DOHH2 (cell line): ENCODE measurements at regions not wholly inside any gene's neighbourhood (a gene's known extent, or its start where the extent isn't known, plus 50 kb on each side); places are given as distances from the start of the nearest gene placed in this dataset.

Experiments used
- H3F3A ChIP-seq: fragments of 200-600 bp; sonication (generic), shearing (Covaris generic); 2 replicates; pipeline ENCODE4 v1.6.0; 2016; ENCODE audit warnings: antibody characterized with exemption, mild to moderate bottlenecking; ENCODE audit not compliant: control insufficient read depth, insufficient read depth
- H3K27ac ChIP-seq: fragments of 200-600 bp; sonication (generic); 2 replicates; pipeline ENCODE4 v1.5.1; 2014; ENCODE audit warnings: low read depth, mild to moderate bottlenecking, low read length, moderate library complexity
- H3K27me3 ChIP-seq: fragments of 200-600 bp; sonication (generic); 2 replicates; pipeline ENCODE4 v1.6.1; 2014; ENCODE audit warnings: mild to moderate bottlenecking, low read length, mixed read lengths; ENCODE audit not compliant: control insufficient read depth
- H3K36me3 ChIP-seq: fragments of 200-600 bp; sonication (generic); 2 replicates; pipeline ENCODE4 v1.6.1; 2014; ENCODE audit warnings: mild to moderate bottlenecking, low read length, moderate library complexity, mixed read lengths; ENCODE audit not compliant: control insufficient read depth
- H3K4me1 ChIP-seq: fragments of 200-600 bp; sonication (generic); 2 replicates; pipeline ENCODE4 v1.6.1; 2014; ENCODE audit warnings: mild to moderate bottlenecking, low read length, mixed read lengths; ENCODE audit not compliant: control insufficient read depth
- H3K4me2 ChIP-seq: fragments of 200-600 bp; sonication (generic); 2 replicates; pipeline ENCODE4 v1.6.0; 2014; ENCODE audit warnings: mild to moderate bottlenecking, low read length, moderate library complexity
- H3K4me3 ChIP-seq: fragments of 200-600 bp; sonication (generic); 2 replicates; pipeline ENCODE4 v1.5.1; 2014; ENCODE audit warnings: mild to moderate bottlenecking, low read length, mixed read lengths
- H3K79me2 ChIP-seq: fragments of 200-600 bp; sonication (generic); 2 replicates; pipeline ENCODE4 v1.6.1; 2014; ENCODE audit warnings: mild to moderate bottlenecking, low read length, mixed read lengths; ENCODE audit not compliant: control insufficient read depth
- H3K9me2 ChIP-seq: fragments of 200-600 bp; sonication (generic); replicated peaks from 2 replicates; pipeline ENCODE4 v1.6.1; 2014; ENCODE audit warnings: mild to moderate bottlenecking, low read length, mixed read lengths; ENCODE audit not compliant: control insufficient read depth
- H3K9me3 ChIP-seq: fragments of 200-600 bp; sonication (generic); 2 replicates; pipeline ENCODE4 v1.6.1; 2014; ENCODE audit warnings: antibody characterized with exemption, low read length, mixed read lengths; ENCODE audit not compliant: control insufficient read depth, insufficient read depth
- H4K20me1 ChIP-seq: fragments of 200-600 bp; sonication (generic); 2 replicates; pipeline ENCODE4 v1.6.0; 2014; ENCODE audit warnings: low read depth, mild to moderate bottlenecking, antibody characterized with exemption, low read length, moderate library complexity; ENCODE audit not compliant: control insufficient read depth, insufficient read depth
- EZH2phosphoT487 ChIP-seq: fragments of 200-600 bp; sonication (generic); IDR thresholded peaks from 2 replicates; pipeline ENCODE4 v1.6.1; 2017; ENCODE audit warnings: borderline replicate concordance, mild to moderate bottlenecking, antibody characterized with exemption, low read length, moderate library complexity, mixed read lengths
- TF ChIP-seq, protein P1 (sequence below): fragments of 200-600 bp; sonication (generic); IDR thresholded peaks from one replicate; pipeline ENCODE4 v1.5.1; 2014; ENCODE audit warnings: antibody characterized with exemption, mild to moderate bottlenecking, low read depth, low read length; ENCODE audit not compliant: poor library complexity, severe bottlenecking

- H3K4me1 ChIP-seq, result 0 out of 2 replicates have a peak, but pooled peaks cover 3% of the 10 kb centered on the region
- H3K27me3 ChIP-seq, result peaks cover 5% of the 10 kb centered on the region
- H3K9me3 ChIP-seq, result no peaks in the 10 kb centered on the region
- no peaks in the 10 kb centered on the region for H3F3A ChIP-seq
- H3K36me3 ChIP-seq, result no peaks in the 10 kb centered on the region
- no peak for TF ChIP-seq EZH2phosphoT487
- TF ChIP-seq, protein P1, sequence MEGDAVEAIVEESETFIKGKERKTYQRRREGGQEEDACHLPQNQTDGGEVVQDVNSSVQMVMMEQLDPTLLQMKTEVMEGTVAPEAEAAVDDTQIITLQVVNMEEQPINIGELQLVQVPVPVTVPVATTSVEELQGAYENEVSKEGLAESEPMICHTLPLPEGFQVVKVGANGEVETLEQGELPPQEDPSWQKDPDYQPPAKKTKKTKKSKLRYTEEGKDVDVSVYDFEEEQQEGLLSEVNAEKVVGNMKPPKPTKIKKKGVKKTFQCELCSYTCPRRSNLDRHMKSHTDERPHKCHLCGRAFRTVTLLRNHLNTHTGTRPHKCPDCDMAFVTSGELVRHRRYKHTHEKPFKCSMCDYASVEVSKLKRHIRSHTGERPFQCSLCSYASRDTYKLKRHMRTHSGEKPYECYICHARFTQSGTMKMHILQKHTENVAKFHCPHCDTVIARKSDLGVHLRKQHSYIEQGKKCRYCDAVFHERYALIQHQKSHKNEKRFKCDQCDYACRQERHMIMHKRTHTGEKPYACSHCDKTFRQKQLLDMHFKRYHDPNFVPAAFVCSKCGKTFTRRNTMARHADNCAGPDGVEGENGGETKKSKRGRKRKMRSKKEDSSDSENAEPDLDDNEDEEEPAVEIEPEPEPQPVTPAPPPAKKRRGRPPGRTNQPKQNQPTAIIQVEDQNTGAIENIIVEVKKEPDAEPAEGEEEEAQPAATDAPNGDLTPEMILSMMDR, result no peak
- no peak overlapping the region for H3K27ac ChIP-seq
- no peaks in the 10 kb centered on the region for H4K20me1 ChIP-seq
- no peaks in the 10 kb centered on the region for H3K9me2 ChIP-seq
- no peak overlapping the region for H3K4me3 ChIP-seq
- H3K4me2 ChIP-seq, result no peak overlapping the region
- no peaks in the 10 kb centered on the region for H3K79me2 ChIP-seq
Measured at GRCh38 chr5:82352146-82352791, 74.1 kb upstream of the RPS23 start.

GRCh38 chr5:82351754-82352145 lies 73.6 kb upstream of the RPS23 start:
- no peaks in the 10 kb centered on the region for H3K4me1 ChIP-seq
- no peaks in the 10 kb centered on the region for H3K9me3 ChIP-seq
- H3K9me2 ChIP-seq, result no peaks in the 10 kb centered on the region
- no peak for TF ChIP-seq EZH2phosphoT487
- TF ChIP-seq, protein P1, result peak; percentile 79
- H3F3A ChIP-seq, result no peaks in the 10 kb centered on the region
- H3K36me3 ChIP-seq, result no peaks in the 10 kb centered on the region
- no peaks in the 10 kb centered on the region for H4K20me1 ChIP-seq
- H3K4me2 ChIP-seq, result no peak overlapping the region
- H3K27me3 ChIP-seq, result no peaks in the 10 kb centered on the region
- no peak overlapping the region for H3K4me3 ChIP-seq
- no peak overlapping the region for H3K27ac ChIP-seq
- no peaks in the 10 kb centered on the region for H3K79me2 ChIP-seq

- Histone ChIP-seq H3K4me2 (no peak overlapping the region), H4K20me1 (no peaks in the 10 kb centered on the region), H3K27me3 (no peaks in the 10 kb centered on the region), H3K36me3 (no peaks in the 10 kb centered on the region), H3K9me2 (no peaks in the 10 kb centered on the region), H3K79me2 (no peaks in the 10 kb centered on the region), H3K9me3 (no peaks in the 10 kb centered on the region), H3K4me3 (no peak overlapping the region), H3K27ac (no peak overlapping the region), H3F3A (no peaks in the 10 kb centered on the region), H3K4me1 (no peaks in the 10 kb centered on the region)
- TF ChIP-seq, protein P1, result no peak
- no peak for TF ChIP-seq EZH2phosphoT487
Measured at GRCh38 chr5:82351297-82351696, 73.1 kb upstream of the RPS23 start.
